ENCODE measurements at regions not wholly inside any gene's neighbourhood (a gene's known extent, or its start where the extent isn't known, plus 50 kb on each side); places are given as distances from the start of the nearest gene placed in this dataset.

DNA sequence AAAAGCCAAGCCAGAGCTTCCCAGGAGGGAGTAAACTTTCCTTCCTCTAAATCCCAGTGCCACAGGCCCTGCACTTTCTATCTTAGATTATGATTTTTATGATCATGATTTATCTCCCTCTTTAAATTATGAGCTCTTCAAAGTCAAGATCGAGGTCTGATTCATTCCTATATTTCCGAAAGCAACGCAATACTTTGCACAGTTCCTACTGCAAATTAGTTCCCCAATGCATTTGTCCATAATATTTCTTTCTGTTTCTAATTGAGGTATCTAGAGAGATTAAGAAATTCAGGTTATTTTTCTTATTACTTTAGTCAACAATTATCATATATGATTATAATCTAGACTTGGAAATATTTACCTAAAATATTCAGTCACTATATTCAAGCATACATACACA lies 173.1 kb upstream of the LPP start:
- dilution Hi-C loops (cut with MboI; ENCODE audit: extremely low pct_ligation_motif_present, low sequenced_read_pairs) (no loop called here), intact Hi-C loops (cut with micrococcal nuclease) (no loop called here)
- H4K20me1 ChIP-seq (replicated peaks; ENCODE audit: control insufficient read depth, extremely low read depth, insufficient read depth, low read length): no peaks in the 10 kb centered on the region
- no peaks in the 10 kb centered on the region for H3K9me1 ChIP-seq (replicated peaks; ENCODE audit: control insufficient read depth, extremely low read depth, insufficient read depth, low read length)
- TF ChIP-seq POLR2AphosphoS5 (IDR thresholded peaks at IDR 0.05; ENCODE audit: insufficient read depth, low read depth, low read length) (no peak), GATA2 (IDR thresholded peaks at IDR 0.05; ENCODE audit: insufficient read depth, insufficient read length, low read depth, low read length) (no peak), MYC (IDR thresholded peaks at IDR 0.05; ENCODE audit: low read depth, low read length) (no peak), POLR2A (IDR thresholded peaks at IDR 0.05; ENCODE audit: low read depth, low read length) (no peak), EZH2 (IDR thresholded peaks at IDR 0.05; ENCODE audit: borderline replicate concordance, low read depth, low read length, severe bottlenecking) (no peak), JUN (IDR thresholded peaks at IDR 0.05; ENCODE audit: borderline replicate concordance, insufficient read depth, insufficient read length, low read depth) (no peak), FOS (IDR thresholded peaks at IDR 0.05; ENCODE audit: borderline replicate concordance, insufficient read depth, low read length) (no peak)
- TF ChIP-seq, protein P1, sequence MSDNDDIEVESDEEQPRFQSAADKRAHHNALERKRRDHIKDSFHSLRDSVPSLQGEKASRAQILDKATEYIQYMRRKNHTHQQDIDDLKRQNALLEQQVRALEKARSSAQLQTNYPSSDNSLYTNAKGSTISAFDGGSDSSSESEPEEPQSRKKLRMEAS (IDR thresholded peaks at IDR 0.05; ENCODE audit: insufficient read depth, insufficient read length): no peak
- TF ChIP-seq, protein P2, sequence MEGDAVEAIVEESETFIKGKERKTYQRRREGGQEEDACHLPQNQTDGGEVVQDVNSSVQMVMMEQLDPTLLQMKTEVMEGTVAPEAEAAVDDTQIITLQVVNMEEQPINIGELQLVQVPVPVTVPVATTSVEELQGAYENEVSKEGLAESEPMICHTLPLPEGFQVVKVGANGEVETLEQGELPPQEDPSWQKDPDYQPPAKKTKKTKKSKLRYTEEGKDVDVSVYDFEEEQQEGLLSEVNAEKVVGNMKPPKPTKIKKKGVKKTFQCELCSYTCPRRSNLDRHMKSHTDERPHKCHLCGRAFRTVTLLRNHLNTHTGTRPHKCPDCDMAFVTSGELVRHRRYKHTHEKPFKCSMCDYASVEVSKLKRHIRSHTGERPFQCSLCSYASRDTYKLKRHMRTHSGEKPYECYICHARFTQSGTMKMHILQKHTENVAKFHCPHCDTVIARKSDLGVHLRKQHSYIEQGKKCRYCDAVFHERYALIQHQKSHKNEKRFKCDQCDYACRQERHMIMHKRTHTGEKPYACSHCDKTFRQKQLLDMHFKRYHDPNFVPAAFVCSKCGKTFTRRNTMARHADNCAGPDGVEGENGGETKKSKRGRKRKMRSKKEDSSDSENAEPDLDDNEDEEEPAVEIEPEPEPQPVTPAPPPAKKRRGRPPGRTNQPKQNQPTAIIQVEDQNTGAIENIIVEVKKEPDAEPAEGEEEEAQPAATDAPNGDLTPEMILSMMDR (IDR thresholded peaks at IDR 0.05; ENCODE audit: extremely low read depth in 1 of 2, insufficient read depth in 1 of 2, low read depth in 1 of 2, low read length in 2 of 2): no peak
- no peak overlapping the region for H2AFZ ChIP-seq (ENCODE audit: low read depth, low read length)
- no peaks in the 10 kb centered on the region for H3K27me3 ChIP-seq (ENCODE audit: control insufficient read depth in 2 of 2, insufficient read depth in 2 of 2, low read length in 2 of 2)
- H3K9me3 ChIP-seq (replicated peaks; ENCODE audit: control insufficient read depth, insufficient read depth, low read length): no peaks in the 10 kb centered on the region
- no peak overlapping the region for H3K27ac ChIP-seq (ENCODE audit: insufficient read depth, low read depth, low read length)
- POLR2A ChIA-PET: no interaction called here
- no peaks in the 10 kb centered on the region for H3K36me3 ChIP-seq (ENCODE audit: control insufficient read depth in 2 of 2, extremely low read depth in 1 of 2, insufficient read depth in 2 of 2, low read length in 2 of 2)
- DNase-seq (ENCODE audit: low read depth, low spot score) (no peak), FAIRE-seq (no peak)
- CTCF ChIA-PET: interaction anchor here (1.5 kb wide), 1 partner anchor 8 kb away, joined by 4 read pairs; no protein-coding TSS in a partner anchor
- peaks cover under 1% of the 10 kb centered on the region for H3K4me1 ChIP-seq (ENCODE audit: control insufficient read depth, extremely low read depth, insufficient read depth, low read length)
- no peak overlapping the region for H3K4me2 ChIP-seq (ENCODE audit: insufficient read depth, low read length)
- H3K79me2 ChIP-seq (ENCODE audit: control insufficient read depth, insufficient read depth, low read length): no peaks in the 10 kb centered on the region
- BruUV-seq (replicated peaks): no TSS peak
- H3K9ac ChIP-seq (replicated peaks; ENCODE audit: extremely low read depth, insufficient read depth, low read length): no peak overlapping the region
- H3K4me3 ChIP-seq (replicated peaks in 1 of 3; ENCODE audit: insufficient read depth in 1 of 3, low read depth in 1 of 3, low read length in 3 of 3): no peak overlapping the region
